HepG2 (cell line): ENCODE measurements at regions not wholly inside any gene's neighbourhood (a gene's known extent, or its start where the extent isn't known, plus 50 kb on each side); places are given as distances from the start of the nearest gene placed in this dataset.

Experiments
- ELF3 ChIP-seq: IDR thresholded peaks from 2 replicates; pipeline ENCODE4 v1.6.1; 2016; ENCODE audit warnings: missing genetic modification reagents, missing compliant biosample characterization
- HHEX ChIP-seq: IDR thresholded peaks from 2 replicates; pipeline ENCODE4 v1.6.1; 2016; ENCODE audit warnings: control low read depth
- HIVEP1 ChIP-seq: sonication (generic); formaldehyde crosslinking; IDR thresholded peaks from 2 replicates; pipeline ENCODE4 v1.4.0; 2020; ENCODE audit warnings: mild to moderate bottlenecking, missing genetic modification reagents
- HMG20A ChIP-seq: IDR thresholded peaks from 2 replicates; pipeline ENCODE4 v1.6.1; 2016; ENCODE audit warnings: borderline replicate concordance
- ISL2 ChIP-seq: sonication (generic); formaldehyde crosslinking; IDR thresholded peaks from 2 replicates; pipeline ENCODE4 v1.5.0; 2020; ENCODE audit warnings: missing genetic modification reagents
- JUNB ChIP-seq: sonication (generic); formaldehyde crosslinking; IDR thresholded peaks from 2 replicates; pipeline ENCODE4 v1.8.0; 2022; ENCODE audit warnings: missing genetic modification reagents, mild to moderate bottlenecking, borderline replicate concordance
- KLF9 ChIP-seq: IDR thresholded peaks from 2 replicates; pipeline ENCODE4 v1.6.1; 2016; ENCODE audit warnings: low read depth
- MNT ChIP-seq: fragments of 450-650 bp; IDR thresholded peaks from 2 replicates; pipeline ENCODE4 v1.6.1; 2016
- MZF1 ChIP-seq: sonication (generic); formaldehyde crosslinking; IDR thresholded peaks from 2 replicates; pipeline ENCODE4 v1.8.1; 2023; ENCODE audit warnings: mild to moderate bottlenecking, missing genetic modification reagents, borderline replicate concordance
- NR2F6 ChIP-seq, 2 experiments: IDR thresholded peaks; 2 replicates each; pipeline ENCODE4 v1.6.1; 2016; ENCODE audit warnings: antibody characterized with exemption in 1 of 2, mild to moderate bottlenecking in 1 of 2
- PHF21A ChIP-seq: sonication (generic); formaldehyde crosslinking; IDR thresholded peaks from 2 replicates; pipeline ENCODE4 v1.5.0; 2020; ENCODE audit warnings: mild to moderate bottlenecking, missing genetic modification reagents
- RBM39 ChIP-seq: fragments of 200-400 bp; formaldehyde crosslinking; IDR thresholded peaks from one replicate; pipeline ENCODE4 v1.6.1; 2018; ENCODE audit warnings: antibody characterized with exemption, mild to moderate bottlenecking, low read depth, low read length; ENCODE audit not compliant: poor library complexity, severe bottlenecking
- SCMH1 ChIP-seq: sonication (generic); formaldehyde crosslinking; IDR thresholded peaks from 2 replicates; pipeline ENCODE4 v1.9.0; 2021; ENCODE audit warnings: missing genetic modification reagents, mild to moderate bottlenecking, borderline replicate concordance
- SKIL ChIP-seq: sonication (generic); formaldehyde crosslinking; IDR thresholded peaks from 2 replicates; pipeline ENCODE4 v1.8.0; 2022; ENCODE audit warnings: missing genetic modification reagents, mild to moderate bottlenecking, moderate library complexity, borderline replicate concordance
- TBX3 ChIP-seq: fragments of 450-650 bp; IDR thresholded peaks from 2 replicates; pipeline ENCODE4 v1.6.1; 2017; ENCODE audit warnings: antibody characterized with exemption, mild to moderate bottlenecking, inconsistent platforms, borderline replicate concordance
- ZBTB38 ChIP-seq: sonication (generic); formaldehyde crosslinking; IDR thresholded peaks from 2 replicates; pipeline ENCODE4 v1.5.1; 2020; ENCODE audit warnings: mild to moderate bottlenecking, missing genetic modification reagents
- ZFP82 ChIP-seq: sonication (generic); formaldehyde crosslinking; IDR thresholded peaks from 2 replicates; pipeline ENCODE4 v1.5.1; 2020; ENCODE audit warnings: mild to moderate bottlenecking, missing genetic modification reagents, borderline replicate concordance
- ZNF317 ChIP-seq: sonication (generic); formaldehyde crosslinking; IDR thresholded peaks from 2 replicates; pipeline ENCODE4 v1.5.0; 2020; ENCODE audit warnings: mild to moderate bottlenecking, missing genetic modification reagents
- ZNF468 ChIP-seq: sonication (generic); formaldehyde crosslinking; IDR thresholded peaks from 2 replicates; pipeline ENCODE4 v1.8.0; 2022; ENCODE audit warnings: mild to moderate bottlenecking, moderate library complexity, missing genetic modification reagents
- ZNF576 ChIP-seq: sonication (generic); formaldehyde crosslinking; IDR thresholded peaks from 2 replicates; pipeline ENCODE4 v1.4.0; 2020; ENCODE audit warnings: mild to moderate bottlenecking, missing genetic modification reagents
- ZNF703 ChIP-seq: sonication (generic); formaldehyde crosslinking; IDR thresholded peaks from 2 replicates; pipeline ENCODE4 v1.5.1; 2020; ENCODE audit warnings: missing genetic modification reagents, mild to moderate bottlenecking, moderate library complexity, borderline replicate concordance
- ZNF724P ChIP-seq: sonication (generic); formaldehyde crosslinking; IDR thresholded peaks from 2 replicates; pipeline ENCODE4 v1.8.0; 2022; ENCODE audit warnings: missing genetic modification reagents, borderline replicate concordance
- ZNF737 ChIP-seq: sonication (generic); formaldehyde crosslinking; IDR thresholded peaks from 2 replicates; pipeline ENCODE4 v1.5.0; 2020; ENCODE audit warnings: missing genetic modification reagents, mild to moderate bottlenecking, borderline replicate concordance
- ZZZ3 ChIP-seq: sonication (generic); formaldehyde crosslinking; IDR thresholded peaks from 2 replicates; pipeline ENCODE4 v1.4.0; 2020; ENCODE audit warnings: missing genetic modification reagents, mild to moderate bottlenecking, borderline replicate concordance

- no peak for TF ChIP-seq ZNF576 (CRISPR knock-in tag)
- TF ChIP-seq KLF9 (CRISPR knock-in tag), result no peak
- TF ChIP-seq ZNF468 (CRISPR knock-in tag), result no peak
- no peak for TF ChIP-seq ZZZ3 (CRISPR knock-in tag)
- no peak for TF ChIP-seq HIVEP1
- TF ChIP-seq ELF3 (CRISPR knock-in tag), result peak; percentile 59
- TF ChIP-seq ZNF737 (CRISPR knock-in tag), result no peak
- TF ChIP-seq ZNF317, result peak; percentile 84
- TF ChIP-seq HMG20A (CRISPR knock-in tag), result peak; percentile 83
- peak; percentile 39 for TF ChIP-seq RBM39
- no peak for TF ChIP-seq ZNF724P (CRISPR knock-in tag)
- TF ChIP-seq SKIL (CRISPR knock-in tag), result no peak
- no peak; the same call in 1 of the 2 replicates for TF ChIP-seq ZBTB38 (CRISPR knock-in tag)
- peak; percentile 90; the same call in 1 of the 2 replicates for TF ChIP-seq PHF21A
- no peak for TF ChIP-seq ZFP82 (CRISPR knock-in tag)
- TF ChIP-seq MNT, result no peak
- TF ChIP-seq ZNF703 (CRISPR knock-in tag), result no peak
- TF ChIP-seq HHEX (CRISPR knock-in tag), result peak; percentile 45
- no peak; the same call in 1 of the 2 replicates for TF ChIP-seq JUNB (CRISPR knock-in tag)
- TF ChIP-seq TBX3, result no peak; the same call in 1 of the 2 replicates
- peak; percentile 71 for TF ChIP-seq NR2F6 (IDR thresholded peaks at IDR 0.05)
- peak; percentile 77 for TF ChIP-seq NR2F6 (CRISPR knock-in tag; IDR thresholded peaks at IDR 0.05)
- peak; percentile 83 for TF ChIP-seq ISL2
- no peak for TF ChIP-seq SCMH1 (CRISPR knock-in tag)
- TF ChIP-seq MZF1 (CRISPR knock-in tag), result 0 out of 2 replicates have a peak, but pooled peaks have one; percentile 69
Observed at GRCh38 chr16:10256784-10257641, 74.8 kb upstream of the GRIN2A start (continued).
